Liver (tissue), 8 donors: ENCODE measurements at regions not wholly inside any gene's neighbourhood (a gene's known extent, or its start where the extent isn't known, plus 50 kb on each side); places are given as distances from the start of the nearest gene placed in this dataset.

ENCODE experiments used
- DNase-seq: peaks from one replicate; pipeline ENCODE4 v3.0.0-alpha.2; 2017; ENCODE audit warnings: low spot score
- H3K27ac ChIP-seq, 2 donors: one replicate each; pipeline ENCODE4 v1.7.0; 2013; ENCODE audit warnings: inconsistent platforms in 2 of 2, low read length in 2 of 2, control low read depth in 1 of 2, low read depth in 1 of 2, mild to moderate bottlenecking in 1 of 2
- H3K27me3 ChIP-seq, 4 donors: one replicate each; pipeline versions ENCODE4 v1.6.1 to v1.7.0; 2013; ENCODE audit warnings: low read length in 3 of 4, inconsistent platforms in 1 of 4, mild to moderate bottlenecking in 1 of 4, moderate library complexity in 1 of 4; ENCODE audit not compliant: control insufficient read depth in 4 of 4, insufficient read depth in 4 of 4
- H3K36me3 ChIP-seq, 4 donors: one replicate each; pipeline versions ENCODE4 v1.6.1 to v1.7.0; 2013; ENCODE audit warnings: low read length in 3 of 4, mild to moderate bottlenecking in 3 of 4, low read depth in 1 of 4, moderate library complexity in 1 of 4; ENCODE audit not compliant: control insufficient read depth in 4 of 4, insufficient read depth in 3 of 4
- H3K4me1 ChIP-seq, 4 donors: one replicate each; pipeline versions ENCODE4 v1.6.1 to v1.7.0; 2013; ENCODE audit warnings: low read length in 3 of 4, mild to moderate bottlenecking in 3 of 4, moderate library complexity in 1 of 4; ENCODE audit not compliant: control insufficient read depth in 4 of 4, insufficient read depth in 4 of 4
- H3K4me3 ChIP-seq, 3 donors: one replicate each; pipeline versions ENCODE4 v1.6.1 to v1.7.0; 2013; ENCODE audit warnings: low read length in 3 of 3, control low read depth in 1 of 3, low read depth in 1 of 3, mild to moderate bottlenecking in 1 of 3
- H3K9ac ChIP-seq, 2 donors: one replicate each; pipeline ENCODE4 v1.7.0; 2013; ENCODE audit warnings: low read length in 2 of 2, mild to moderate bottlenecking in 2 of 2, moderate library complexity in 2 of 2, control low read depth in 1 of 2, low read depth in 1 of 2
- H3K9me3 ChIP-seq, 4 donors: one replicate each; pipeline versions ENCODE4 v1.6.1 to v1.7.0; 2013; ENCODE audit warnings: low read length in 3 of 4; ENCODE audit not compliant: control insufficient read depth in 4 of 4
- ATF3 ChIP-seq: IDR thresholded peaks from 2 replicates; pipeline ENCODE4 v1.6.1; 2016; ENCODE audit warnings: antibody characterized with exemption
- EGR1 ChIP-seq, 2 donors: IDR thresholded peaks; 2 replicates each; pipeline ENCODE4 v1.6.1; 2016 to 2018; ENCODE audit warnings: antibody characterized with exemption in 2 of 2, low read depth in 2 of 2
- FOXA1 ChIP-seq: IDR thresholded peaks from 2 replicates; pipeline ENCODE4 v1.6.1; 2016; ENCODE audit warnings: antibody characterized with exemption
- FOXA2 ChIP-seq: IDR thresholded peaks from 2 replicates; pipeline ENCODE4 v1.6.1; 2016; ENCODE audit warnings: antibody characterized with exemption
- GABPA ChIP-seq, 2 donors: IDR thresholded peaks in 1 of 2; conservative IDR thresholded peaks in 1 of 2; 2 replicates each; pipeline ENCODE4 v1.6.1; 2016; ENCODE audit warnings: antibody characterized with exemption in 2 of 2, mild to moderate bottlenecking in 1 of 2, moderate library complexity in 1 of 2
- HNF4A ChIP-seq, 2 donors: conservative IDR thresholded peaks; 2 replicates each; pipeline ENCODE4 v1.6.1; 2016; ENCODE audit warnings: antibody characterized with exemption in 2 of 2, mild to moderate bottlenecking in 2 of 2
- HNF4G ChIP-seq: IDR thresholded peaks from 2 replicates; pipeline ENCODE4 v1.6.1; 2016; ENCODE audit warnings: antibody characterized with exemption
- JUND ChIP-seq, 2 donors: IDR thresholded peaks; 2 replicates each; pipeline ENCODE4 v1.6.1; 2016; ENCODE audit warnings: antibody characterized with exemption in 2 of 2
- NR2F2 ChIP-seq: IDR thresholded peaks from 2 replicates; pipeline ENCODE4 v1.6.1; 2016; ENCODE audit warnings: antibody characterized with exemption
- RAD21 ChIP-seq, 2 donors: IDR thresholded peaks; 2 replicates each; pipeline ENCODE4 v1.6.1; 2016; ENCODE audit warnings: antibody characterized with exemption in 2 of 2, mild to moderate bottlenecking in 2 of 2
- RXRA ChIP-seq, 2 donors: IDR thresholded peaks; 2 replicates each; pipeline ENCODE4 v1.6.1; 2017 to 2018; ENCODE audit warnings: antibody characterized with exemption in 2 of 2, mild to moderate bottlenecking in 1 of 2
- SP1 ChIP-seq: IDR thresholded peaks from 2 replicates; pipeline ENCODE4 v1.6.1; 2018; ENCODE audit warnings: antibody characterized with exemption, mild to moderate bottlenecking
- TAF1 ChIP-seq: conservative IDR thresholded peaks from 2 replicates; pipeline ENCODE4 v1.6.1; 2016; ENCODE audit warnings: antibody characterized with exemption, mild to moderate bottlenecking
- YY1 ChIP-seq: IDR thresholded peaks from 2 replicates; pipeline ENCODE4 v1.6.1; 2016; ENCODE audit warnings: antibody characterized with exemption, mild to moderate bottlenecking
- WGBS: extraction: QIAGEN DNeasy Blood & Tissue Kit; methylation state at CpG from one replicate; pipeline ENCODE4 v1.1.7; 2013; 5-methylcytosine and 5-hydroxymethylcytosine counted together
- TF ChIP-seq, protein P1 (sequence below): fragments of 150-350 bp; IDR thresholded peaks from 2 replicates; pipeline ENCODE4 v1.5.1; 2017; ENCODE audit warnings: improper control_type of control experiment, low read depth, low read length; ENCODE audit not compliant: missing input control
- TF ChIP-seq, protein P2 (sequence below): IDR thresholded peaks from 2 replicates; pipeline ENCODE4 v1.6.1; 2016; ENCODE audit warnings: antibody characterized with exemption
- TF ChIP-seq, protein P3 (sequence below): IDR thresholded peaks from 2 replicates; pipeline ENCODE4 v1.6.1; 2016; ENCODE audit warnings: antibody characterized with exemption, mild to moderate bottlenecking
- TF ChIP-seq, protein P4 (sequence below): IDR thresholded peaks from 2 replicates; pipeline ENCODE4 v1.6.1; 2016; ENCODE audit warnings: antibody characterized with exemption
- donor health status: healthy.
- donor health status: healthy.
- donor health status: healthy.
- donor health status: healthy.
- donor health status: healthy.

GRCh38 chr9:81190659-81191058 is 498.7 kb downstream of the TLE1 start:
- no peak overlapping the region for H3K9ac ChIP-seq
- H3K4me3 ChIP-seq, result no peak overlapping the region
- no peaks in the 10 kb centered on the region for H3K36me3 ChIP-seq
- WGBS, result 75% methylated on average over 1 of the region's 1 CpG
- no peaks in the 10 kb centered on the region for H3K27me3 ChIP-seq
- H3K4me1 ChIP-seq, result no peaks in the 10 kb centered on the region
- TF ChIP-seq, protein P1, sequence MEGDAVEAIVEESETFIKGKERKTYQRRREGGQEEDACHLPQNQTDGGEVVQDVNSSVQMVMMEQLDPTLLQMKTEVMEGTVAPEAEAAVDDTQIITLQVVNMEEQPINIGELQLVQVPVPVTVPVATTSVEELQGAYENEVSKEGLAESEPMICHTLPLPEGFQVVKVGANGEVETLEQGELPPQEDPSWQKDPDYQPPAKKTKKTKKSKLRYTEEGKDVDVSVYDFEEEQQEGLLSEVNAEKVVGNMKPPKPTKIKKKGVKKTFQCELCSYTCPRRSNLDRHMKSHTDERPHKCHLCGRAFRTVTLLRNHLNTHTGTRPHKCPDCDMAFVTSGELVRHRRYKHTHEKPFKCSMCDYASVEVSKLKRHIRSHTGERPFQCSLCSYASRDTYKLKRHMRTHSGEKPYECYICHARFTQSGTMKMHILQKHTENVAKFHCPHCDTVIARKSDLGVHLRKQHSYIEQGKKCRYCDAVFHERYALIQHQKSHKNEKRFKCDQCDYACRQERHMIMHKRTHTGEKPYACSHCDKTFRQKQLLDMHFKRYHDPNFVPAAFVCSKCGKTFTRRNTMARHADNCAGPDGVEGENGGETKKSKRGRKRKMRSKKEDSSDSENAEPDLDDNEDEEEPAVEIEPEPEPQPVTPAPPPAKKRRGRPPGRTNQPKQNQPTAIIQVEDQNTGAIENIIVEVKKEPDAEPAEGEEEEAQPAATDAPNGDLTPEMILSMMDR, result no peak
- TF ChIP-seq YY1, result no peak
- TF ChIP-seq, protein P2, sequence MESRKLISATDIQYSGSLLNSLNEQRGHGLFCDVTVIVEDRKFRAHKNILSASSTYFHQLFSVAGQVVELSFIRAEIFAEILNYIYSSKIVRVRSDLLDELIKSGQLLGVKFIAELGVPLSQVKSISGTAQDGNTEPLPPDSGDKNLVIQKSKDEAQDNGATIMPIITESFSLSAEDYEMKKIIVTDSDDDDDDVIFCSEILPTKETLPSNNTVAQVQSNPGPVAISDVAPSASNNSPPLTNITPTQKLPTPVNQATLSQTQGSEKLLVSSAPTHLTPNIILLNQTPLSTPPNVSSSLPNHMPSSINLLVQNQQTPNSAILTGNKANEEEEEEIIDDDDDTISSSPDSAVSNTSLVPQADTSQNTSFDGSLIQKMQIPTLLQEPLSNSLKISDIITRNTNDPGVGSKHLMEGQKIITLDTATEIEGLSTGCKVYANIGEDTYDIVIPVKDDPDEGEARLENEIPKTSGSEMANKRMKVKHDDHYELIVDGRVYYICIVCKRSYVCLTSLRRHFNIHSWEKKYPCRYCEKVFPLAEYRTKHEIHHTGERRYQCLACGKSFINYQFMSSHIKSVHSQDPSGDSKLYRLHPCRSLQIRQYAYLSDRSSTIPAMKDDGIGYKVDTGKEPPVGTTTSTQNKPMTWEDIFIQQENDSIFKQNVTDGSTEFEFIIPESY, result no peak
- TF ChIP-seq NR2F2, result no peak
- TF ChIP-seq JUND (IDR thresholded peaks at IDR 0.05), result no peak
- no peak for TF ChIP-seq ATF3
- TF ChIP-seq, protein P3, sequence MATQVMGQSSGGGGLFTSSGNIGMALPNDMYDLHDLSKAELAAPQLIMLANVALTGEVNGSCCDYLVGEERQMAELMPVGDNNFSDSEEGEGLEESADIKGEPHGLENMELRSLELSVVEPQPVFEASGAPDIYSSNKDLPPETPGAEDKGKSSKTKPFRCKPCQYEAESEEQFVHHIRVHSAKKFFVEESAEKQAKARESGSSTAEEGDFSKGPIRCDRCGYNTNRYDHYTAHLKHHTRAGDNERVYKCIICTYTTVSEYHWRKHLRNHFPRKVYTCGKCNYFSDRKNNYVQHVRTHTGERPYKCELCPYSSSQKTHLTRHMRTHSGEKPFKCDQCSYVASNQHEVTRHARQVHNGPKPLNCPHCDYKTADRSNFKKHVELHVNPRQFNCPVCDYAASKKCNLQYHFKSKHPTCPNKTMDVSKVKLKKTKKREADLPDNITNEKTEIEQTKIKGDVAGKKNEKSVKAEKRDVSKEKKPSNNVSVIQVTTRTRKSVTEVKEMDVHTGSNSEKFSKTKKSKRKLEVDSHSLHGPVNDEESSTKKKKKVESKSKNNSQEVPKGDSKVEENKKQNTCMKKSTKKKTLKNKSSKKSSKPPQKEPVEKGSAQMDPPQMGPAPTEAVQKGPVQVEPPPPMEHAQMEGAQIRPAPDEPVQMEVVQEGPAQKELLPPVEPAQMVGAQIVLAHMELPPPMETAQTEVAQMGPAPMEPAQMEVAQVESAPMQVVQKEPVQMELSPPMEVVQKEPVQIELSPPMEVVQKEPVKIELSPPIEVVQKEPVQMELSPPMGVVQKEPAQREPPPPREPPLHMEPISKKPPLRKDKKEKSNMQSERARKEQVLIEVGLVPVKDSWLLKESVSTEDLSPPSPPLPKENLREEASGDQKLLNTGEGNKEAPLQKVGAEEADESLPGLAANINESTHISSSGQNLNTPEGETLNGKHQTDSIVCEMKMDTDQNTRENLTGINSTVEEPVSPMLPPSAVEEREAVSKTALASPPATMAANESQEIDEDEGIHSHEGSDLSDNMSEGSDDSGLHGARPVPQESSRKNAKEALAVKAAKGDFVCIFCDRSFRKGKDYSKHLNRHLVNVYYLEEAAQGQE, result no peak
- no peak for TF ChIP-seq HNF4G
- TF ChIP-seq FOXA2, result no peak
- no peak for TF ChIP-seq GABPA (IDR thresholded peaks at IDR 0.05 in 1 of 2, conservative IDR thresholded peaks at IDR 0.05 in 1 of 2)
- TF ChIP-seq, protein P4, sequence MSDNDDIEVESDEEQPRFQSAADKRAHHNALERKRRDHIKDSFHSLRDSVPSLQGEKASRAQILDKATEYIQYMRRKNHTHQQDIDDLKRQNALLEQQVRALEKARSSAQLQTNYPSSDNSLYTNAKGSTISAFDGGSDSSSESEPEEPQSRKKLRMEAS, result no peak
- TF ChIP-seq RAD21 (IDR thresholded peaks at IDR 0.05), result no peak
- no peak for TF ChIP-seq RXRA (IDR thresholded peaks at IDR 0.05)
- no peak for TF ChIP-seq EGR1 (IDR thresholded peaks at IDR 0.05; ENCODE audit: low read depth in 2 of 2)
- TF ChIP-seq FOXA1, result no peak
- no peak for TF ChIP-seq SP1
- no peak for TF ChIP-seq HNF4A (conservative IDR thresholded peaks at IDR 0.05)
- TF ChIP-seq TAF1, result no peak
- H3K9me3 ChIP-seq, result peaks cover 0 to 2% (median 0%) of the 10 kb centered on the region in 4 donors
- DNase-seq, result no peak
- no peak overlapping the region for H3K27ac ChIP-seq

DNA sequence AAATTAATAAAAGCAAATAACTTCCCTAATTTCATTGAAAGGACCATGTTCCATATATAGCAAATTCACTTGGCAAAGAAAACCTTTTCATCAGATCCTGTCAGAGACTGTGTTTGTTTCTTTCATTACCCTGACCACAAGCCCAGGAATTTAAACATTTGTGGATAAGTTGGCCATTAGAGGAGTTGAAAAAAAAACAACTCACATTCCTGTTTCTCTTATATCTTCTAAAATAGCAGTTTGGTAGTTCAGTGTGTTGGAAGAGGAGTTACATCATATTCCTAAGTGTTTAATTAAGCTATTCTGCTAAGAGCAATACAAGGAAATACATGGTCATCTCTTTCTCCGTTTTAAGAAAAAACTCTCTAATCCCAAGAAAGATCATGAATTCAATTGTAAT is 505.6 kb downstream of the TLE1 start:
- 80% methylated on average over 1 of the region's 1 CpG for WGBS
- no peaks in the 10 kb centered on the region for H3K4me1 ChIP-seq
- no peaks in the 10 kb centered on the region for H3K27me3 ChIP-seq
- H3K27ac ChIP-seq, result no peak overlapping the region
- no peaks in the 10 kb centered on the region for H3K36me3 ChIP-seq
- H3K9me3 ChIP-seq, result no peaks in the 10 kb centered on the region
- H3K9ac ChIP-seq, result no peak overlapping the region
- no peak for DNase-seq
- H3K4me3 ChIP-seq, result no peak overlapping the region
- TF ChIP-seq EGR1 (IDR thresholded peaks at IDR 0.05; ENCODE audit: low read depth in 2 of 2) (no peak), FOXA2 (no peak), TAF1 (no peak), GABPA (IDR thresholded peaks at IDR 0.05 in 1 of 2, conservative IDR thresholded peaks at IDR 0.05 in 1 of 2) (no peak), HNF4G (no peak)
- TF ChIP-seq, protein P2, result no peak
- TF ChIP-seq, protein P3, result no peak
